ENCODE measurements at regions not wholly inside any gene's neighbourhood (a gene's known extent, or its start where the extent isn't known, plus 50 kb on each side); places are given as distances from the start of the nearest gene placed in this dataset.

DNA sequence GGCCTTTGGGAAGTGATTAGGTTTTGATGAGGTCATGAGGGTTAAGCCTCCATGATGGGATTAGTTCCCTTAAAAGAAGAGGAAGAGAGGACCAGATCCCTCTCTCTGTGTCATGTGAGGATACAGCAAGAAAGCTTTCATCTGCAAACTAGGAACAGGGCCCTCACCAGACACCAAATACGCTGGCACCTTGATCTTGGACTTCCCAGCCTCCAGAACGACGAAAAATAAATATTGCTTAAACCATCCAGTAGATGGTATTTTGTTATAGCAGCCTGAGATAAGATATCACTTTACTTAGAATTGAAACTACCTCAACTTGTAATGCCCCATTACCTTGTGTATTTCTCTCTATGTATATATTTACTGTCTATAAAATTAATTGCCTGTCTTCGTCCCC, 65.4 kb upstream of the NNAT start:
- TF ChIP-seq, protein P1, sequence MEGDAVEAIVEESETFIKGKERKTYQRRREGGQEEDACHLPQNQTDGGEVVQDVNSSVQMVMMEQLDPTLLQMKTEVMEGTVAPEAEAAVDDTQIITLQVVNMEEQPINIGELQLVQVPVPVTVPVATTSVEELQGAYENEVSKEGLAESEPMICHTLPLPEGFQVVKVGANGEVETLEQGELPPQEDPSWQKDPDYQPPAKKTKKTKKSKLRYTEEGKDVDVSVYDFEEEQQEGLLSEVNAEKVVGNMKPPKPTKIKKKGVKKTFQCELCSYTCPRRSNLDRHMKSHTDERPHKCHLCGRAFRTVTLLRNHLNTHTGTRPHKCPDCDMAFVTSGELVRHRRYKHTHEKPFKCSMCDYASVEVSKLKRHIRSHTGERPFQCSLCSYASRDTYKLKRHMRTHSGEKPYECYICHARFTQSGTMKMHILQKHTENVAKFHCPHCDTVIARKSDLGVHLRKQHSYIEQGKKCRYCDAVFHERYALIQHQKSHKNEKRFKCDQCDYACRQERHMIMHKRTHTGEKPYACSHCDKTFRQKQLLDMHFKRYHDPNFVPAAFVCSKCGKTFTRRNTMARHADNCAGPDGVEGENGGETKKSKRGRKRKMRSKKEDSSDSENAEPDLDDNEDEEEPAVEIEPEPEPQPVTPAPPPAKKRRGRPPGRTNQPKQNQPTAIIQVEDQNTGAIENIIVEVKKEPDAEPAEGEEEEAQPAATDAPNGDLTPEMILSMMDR (IDR thresholded peaks at IDR 0.05), result no peak
- TF ChIP-seq EZH2 (IDR thresholded peaks at IDR 0.05; ENCODE audit: borderline replicate concordance, insufficient read depth, low read depth, low read length, poor library complexity, severe bottlenecking), result no peak
